ENCODE measurements at regions not wholly inside any gene's neighbourhood (a gene's known extent, or its start where the extent isn't known, plus 50 kb on each side); places are given as distances from the start of the nearest gene placed in this dataset.
A peak's percentile ranks its signal among the peaks of the same experiment; 100 is the strongest.

- no peak for TF ChIP-seq CTCF (IDR thresholded peaks at IDR 0.05; ENCODE audit: control insufficient read depth, extremely low read depth, insufficient read depth)
- H3K4me3 ChIP-seq (ENCODE audit: low read depth, low read length): no peak overlapping the region
- peak; percentile 89 for DNase-seq (ENCODE audit: low read depth)
These were observed 134.1 kb downstream of the LURAP1L start for GRCh38 chr9:12908895-12909294.

- no peak overlapping the region for H3K4me3 ChIP-seq (ENCODE audit: low read depth, low read length)
- TF ChIP-seq CTCF (IDR thresholded peaks at IDR 0.05; ENCODE audit: control insufficient read depth, extremely low read depth, insufficient read depth): no peak
- no peak for DNase-seq (ENCODE audit: low read depth)
These were observed 140.6 kb downstream of the LURAP1L start for GRCh38 chr9:12915366-12915954.

GRCh38 chr9:12916042-12916441 is 141.2 kb downstream of the LURAP1L start:
- no peak for TF ChIP-seq CTCF (IDR thresholded peaks at IDR 0.05; ENCODE audit: control insufficient read depth, extremely low read depth, insufficient read depth)
- H3K4me3 ChIP-seq (ENCODE audit: low read depth, low read length): no peak overlapping the region
- DNase-seq (ENCODE audit: low read depth): no peak

GRCh38 chr9:12920437-12920836 is 145.6 kb downstream of the LURAP1L start:
- no peak for TF ChIP-seq CTCF (IDR thresholded peaks at IDR 0.05; ENCODE audit: control insufficient read depth, extremely low read depth, insufficient read depth)
- no peak for DNase-seq (ENCODE audit: low read depth)
- H3K4me3 ChIP-seq (ENCODE audit: low read depth, low read length): no peak overlapping the region

GRCh38 chr9:12921621-12922020 is 146.8 kb downstream of the LURAP1L start:
- DNase-seq (ENCODE audit: low read depth): no peak
- H3K4me3 ChIP-seq (ENCODE audit: low read depth, low read length): no peak overlapping the region
- TF ChIP-seq CTCF (IDR thresholded peaks at IDR 0.05; ENCODE audit: control insufficient read depth, extremely low read depth, insufficient read depth): no peak

- DNase-seq (ENCODE audit: low read depth): no peak
- TF ChIP-seq CTCF (IDR thresholded peaks at IDR 0.05; ENCODE audit: control insufficient read depth, extremely low read depth, insufficient read depth): no peak
These were observed 147.5 kb downstream of the LURAP1L start for GRCh38 chr9:12922224-12922866.

More at GRCh38 chr9:12922224-12922866, 147.5 kb downstream of the LURAP1L start:
- no peak overlapping the region for H3K4me3 ChIP-seq (ENCODE audit: low read depth, low read length)

Data from LNCaP clone FGC (cell line).